Activated naive CD4-positive, alpha-beta T cell treated with anti-CD3 and anti-CD28 coated beads for 36 hours (primary cell): ENCODE measurements at regions not wholly inside any gene's neighbourhood (a gene's known extent, or its start where the extent isn't known, plus 50 kb on each side); places are given as distances from the start of the nearest gene placed in this dataset.
A peak's percentile ranks its signal among the peaks of the same experiment; 100 is the strongest.

Source experiments
- CTCF ChIA-PET: fragments of 350-600 bp; sonication (Branson Sonifier 250); formaldehyde crosslinking; loops from one replicate; lab custom pipeline; 2021; ENCODE audit warnings: antibody characterized with exemption; lab: Charles Lee
- DNase-seq: peaks from one replicate; pipeline ENCODE4 v3.0.0-alpha.2; 2020
- H3K27ac Mint-ChIP-seq: one replicate; pipeline ENCODE4 v1.8.0; 2021; ENCODE audit warnings: mild to moderate bottlenecking, mixed read lengths
- H3K27me3 Mint-ChIP-seq: one replicate; pipeline ENCODE4 v1.8.0; 2021; ENCODE audit warnings: low read depth, mixed read lengths
- H3K36me3 Mint-ChIP-seq: one replicate; pipeline ENCODE4 v1.8.0; 2021; ENCODE audit warnings: low read depth, mixed read lengths
- H3K4me1 Mint-ChIP-seq: one replicate; pipeline ENCODE4 v1.8.0; 2021; ENCODE audit warnings: low read depth, mixed read lengths
- H3K4me3 Mint-ChIP-seq: one replicate; pipeline ENCODE4 v1.8.0; 2021; ENCODE audit warnings: mild to moderate bottlenecking, moderate library complexity, mixed read lengths
- H3K9me3 Mint-ChIP-seq: one replicate; pipeline ENCODE4 v1.8.0; 2021; ENCODE audit warnings: mixed read lengths
- intact Hi-C: fragments of 100-400 bp; cut with micrococcal nuclease; formaldehyde crosslinking; loops from one replicate; pipeline ENCODE4 v1.15.1; 2023

GRCh38 chr1:37305108-37305507 is 169.3 kb upstream of the ZC3H12A start:
- Mint-ChIP-seq H3K4me1 (no peaks in the 10 kb centered on the region), H3K27ac (no peak overlapping the region), H3K27me3 (peaks cover 5% of the 10 kb centered on the region), H3K4me3 (no peak overlapping the region), H3K9me3 (no peaks in the 10 kb centered on the region), H3K36me3 (no peaks in the 10 kb centered on the region)
- CTCF ChIA-PET: no interaction called here
- DNase-seq: no peak
- intact Hi-C loops: no loop called here

DNA sequence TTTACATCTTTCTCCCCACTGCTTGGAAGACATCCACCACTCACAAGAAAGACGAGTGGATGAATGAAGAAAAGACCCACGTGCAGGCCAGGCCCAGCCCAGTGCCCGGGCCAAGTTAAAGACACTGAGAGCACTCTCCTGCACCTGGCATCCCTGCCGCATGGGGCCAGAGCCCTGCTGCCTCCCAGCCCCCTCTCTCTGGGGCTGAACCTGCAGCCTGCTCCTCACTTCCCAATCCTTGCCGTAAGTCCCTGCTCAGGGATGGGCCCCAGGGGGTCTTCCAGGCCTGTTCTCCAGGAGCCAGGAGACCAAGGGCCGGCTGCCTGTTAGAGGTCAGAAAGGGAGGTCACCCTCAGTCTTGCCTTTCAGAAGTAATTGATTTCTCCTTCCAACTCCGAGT is 168.5 kb upstream of the ZC3H12A start:
- no peak overlapping the region for H3K27ac Mint-ChIP-seq
- no peaks in the 10 kb centered on the region for H3K9me3 Mint-ChIP-seq
- no peak overlapping the region for H3K4me3 Mint-ChIP-seq
- H3K4me1 Mint-ChIP-seq: no peaks in the 10 kb centered on the region
- no peaks in the 10 kb centered on the region for H3K36me3 Mint-ChIP-seq
- DNase-seq: no peak
- H3K27me3 Mint-ChIP-seq: peaks cover 7% of the 10 kb centered on the region
- CTCF ChIA-PET: no interaction called here
- intact Hi-C loops: no loop called here

DNA sequence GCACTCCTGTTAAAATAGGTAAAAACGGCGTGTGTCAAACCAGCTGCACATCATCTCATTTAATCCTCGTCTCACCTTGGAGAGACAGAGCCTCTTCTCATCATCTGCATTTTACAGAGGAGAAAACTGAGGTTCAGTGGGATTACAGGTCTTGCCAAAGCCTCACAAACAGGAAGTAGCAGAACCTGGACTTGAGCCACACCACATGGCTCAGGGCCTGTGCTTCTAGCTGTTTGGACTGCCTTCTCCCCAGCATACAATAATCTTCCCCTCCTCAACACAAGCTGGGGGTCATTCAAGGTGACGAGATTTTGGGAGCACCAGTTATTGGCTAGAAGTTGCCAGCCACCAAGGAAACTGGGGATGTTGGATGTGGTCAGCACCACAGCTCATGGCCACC is 167.9 kb upstream of the ZC3H12A start:
- Mint-ChIP-seq H3K27me3 (peaks cover 7% of the 10 kb centered on the region), H3K36me3 (no peaks in the 10 kb centered on the region), H3K4me3 (no peak overlapping the region), H3K9me3 (no peaks in the 10 kb centered on the region), H3K4me1 (no peaks in the 10 kb centered on the region), H3K27ac (no peak overlapping the region)
- intact Hi-C loops: no loop called here
- DNase-seq: no peak
- CTCF ChIA-PET: no interaction called here

- Mint-ChIP-seq H3K27me3 (peaks cover 6% of the 10 kb centered on the region), H3K27ac (no peak overlapping the region), H3K4me3 (no peak overlapping the region), H3K4me1 (no peaks in the 10 kb centered on the region), H3K9me3 (no peaks in the 10 kb centered on the region), H3K36me3 (no peaks in the 10 kb centered on the region)
- DNase-seq: no peak
- intact Hi-C loops: no loop called here
- CTCF ChIA-PET: no interaction called here
Observed at GRCh38 chr1:37306871-37307270, 167.5 kb upstream of the ZC3H12A start.

DNA sequence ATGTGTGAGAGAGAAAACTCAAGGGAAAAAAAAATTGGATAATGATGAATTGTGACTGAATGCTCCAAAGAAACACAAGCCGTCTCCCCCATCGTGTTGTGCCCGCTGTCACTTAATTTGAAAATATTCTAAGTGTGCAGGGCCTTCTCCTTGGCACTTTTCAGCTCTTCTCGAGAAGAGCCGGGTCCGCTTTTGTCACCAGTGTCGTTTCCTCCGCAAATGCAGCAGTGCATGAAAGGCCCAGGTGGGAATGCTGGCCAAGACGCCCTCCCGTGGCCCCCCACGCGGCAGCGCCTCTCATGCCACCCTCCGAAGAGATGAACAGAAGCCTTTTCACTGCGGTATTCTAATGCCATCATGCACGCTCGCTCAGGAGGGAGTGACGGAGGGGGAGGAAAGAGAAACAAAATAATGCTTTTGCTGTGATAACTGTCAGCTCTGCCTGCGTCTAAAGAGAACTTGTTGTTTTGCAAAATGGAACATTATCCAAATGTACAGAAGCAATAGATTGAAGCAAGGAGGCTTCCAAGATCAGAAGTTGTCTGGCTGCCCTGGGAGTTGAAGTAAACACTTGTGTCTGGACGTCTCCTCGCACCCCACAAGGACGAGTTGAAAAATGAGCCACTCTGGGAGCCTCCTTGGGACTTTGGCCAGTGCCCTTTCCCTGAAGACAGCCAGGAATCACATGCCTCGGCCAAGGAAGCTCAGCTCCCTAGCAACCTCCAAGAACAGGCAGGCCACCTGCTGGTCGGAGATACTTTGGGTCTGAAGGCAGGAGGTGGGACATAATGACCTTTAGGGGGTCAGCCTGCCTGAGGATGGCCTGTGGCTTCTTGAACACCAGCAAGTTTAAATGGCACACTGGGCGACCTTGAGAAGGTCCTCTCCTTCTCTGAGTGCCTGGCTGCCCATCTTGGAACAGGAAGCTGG is 166.1 kb upstream of the ZC3H12A start:
- Mint-ChIP-seq H3K4me3 (no peak overlapping the region), H3K9me3 (no peaks in the 10 kb centered on the region), H3K4me1 (no peaks in the 10 kb centered on the region), H3K36me3 (no peaks in the 10 kb centered on the region), H3K27ac (no peak overlapping the region), H3K27me3 (peaks cover 16% of the 10 kb centered on the region)
- DNase-seq: no peak
- CTCF ChIA-PET: no interaction called here
- intact Hi-C loops: no loop called here

DNA sequence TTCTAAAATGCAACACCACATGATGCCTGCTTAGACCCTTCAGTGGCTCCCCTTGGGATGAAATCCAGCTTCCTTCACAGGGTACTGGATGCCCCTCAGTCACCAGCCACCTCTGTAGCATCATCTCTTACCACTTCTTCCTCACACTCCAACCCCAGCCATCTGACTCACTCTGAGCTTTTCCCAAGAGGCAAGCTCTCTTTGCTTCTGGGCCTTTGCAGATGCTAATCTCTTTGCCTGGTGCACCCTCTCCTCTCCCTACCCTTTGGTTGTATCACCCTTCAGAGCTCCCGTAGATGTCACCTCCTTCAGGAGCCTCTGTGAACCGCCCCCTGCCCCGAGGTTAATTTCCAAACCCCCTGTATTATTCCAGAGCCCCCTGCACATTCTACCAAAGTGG is 164.8 kb upstream of the ZC3H12A start:
- no peak overlapping the region for H3K4me3 Mint-ChIP-seq
- no peak for DNase-seq
- H3K4me1 Mint-ChIP-seq: no peaks in the 10 kb centered on the region
- H3K9me3 Mint-ChIP-seq: no peaks in the 10 kb centered on the region
- intact Hi-C loops: no loop called here
- CTCF ChIA-PET: interaction anchor here (0.8 kb wide), 1 partner anchor 13 kb away, joined by 3 read pairs; no protein-coding TSS in a partner anchor
- no peak overlapping the region for H3K27ac Mint-ChIP-seq
- no peaks in the 10 kb centered on the region for H3K36me3 Mint-ChIP-seq
- H3K27me3 Mint-ChIP-seq: peaks cover 24% of the 10 kb centered on the region

GRCh38 chr1:37310064-37310463 is 164.3 kb upstream of the ZC3H12A start:
- intact Hi-C loops: no loop called here
- H3K27me3 Mint-ChIP-seq: peaks cover 26% of the 10 kb centered on the region

DNA sequence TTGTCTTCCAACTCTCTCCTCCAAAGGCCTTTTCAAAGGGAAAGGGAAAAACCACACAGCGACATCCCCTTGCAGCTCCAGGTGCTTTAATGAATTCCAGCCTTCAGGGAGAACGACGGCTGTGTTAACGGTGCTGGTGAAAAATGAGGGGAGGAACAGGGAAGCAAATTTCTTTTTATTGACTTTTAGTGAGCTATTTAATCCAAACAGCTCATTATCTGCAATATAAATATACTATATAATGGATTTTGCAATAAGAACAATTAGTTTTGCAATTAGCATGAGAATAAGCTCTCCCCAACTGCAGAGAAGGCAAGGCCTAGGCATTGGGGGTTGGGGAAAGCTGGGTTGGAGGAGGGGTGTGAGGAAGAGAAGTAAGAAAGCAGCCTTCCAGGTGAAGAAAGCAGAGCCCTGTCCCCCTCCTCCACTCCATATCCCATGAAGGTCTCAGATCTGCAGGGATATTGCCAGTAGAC is 159.0 kb upstream of the ZC3H12A start:
- no peaks in the 10 kb centered on the region for H3K36me3 Mint-ChIP-seq
- no peak for DNase-seq
- peaks cover 57% of the 10 kb centered on the region for H3K27me3 Mint-ChIP-seq
- H3K9me3 Mint-ChIP-seq: no peaks in the 10 kb centered on the region
- H3K4me3 Mint-ChIP-seq: no peak overlapping the region
- intact Hi-C loops: no loop called here
- H3K27ac Mint-ChIP-seq: no peak overlapping the region
- CTCF ChIA-PET: no interaction called here
- H3K4me1 Mint-ChIP-seq: peaks cover 6% of the 10 kb centered on the region

More at GRCh38 chr1:37310064-37310463, 164.3 kb upstream of the ZC3H12A start:
- Mint-ChIP-seq H3K36me3 (no peaks in the 10 kb centered on the region), H3K4me1 (no peaks in the 10 kb centered on the region), H3K9me3 (no peaks in the 10 kb centered on the region), H3K27ac (no peak overlapping the region), H3K4me3 (no peak overlapping the region)
- CTCF ChIA-PET: interaction anchor here (0.8 kb wide), 1 partner anchor 12 kb away, joined by 3 read pairs; no protein-coding TSS in a partner anchor
- DNase-seq: no peak

DNA sequence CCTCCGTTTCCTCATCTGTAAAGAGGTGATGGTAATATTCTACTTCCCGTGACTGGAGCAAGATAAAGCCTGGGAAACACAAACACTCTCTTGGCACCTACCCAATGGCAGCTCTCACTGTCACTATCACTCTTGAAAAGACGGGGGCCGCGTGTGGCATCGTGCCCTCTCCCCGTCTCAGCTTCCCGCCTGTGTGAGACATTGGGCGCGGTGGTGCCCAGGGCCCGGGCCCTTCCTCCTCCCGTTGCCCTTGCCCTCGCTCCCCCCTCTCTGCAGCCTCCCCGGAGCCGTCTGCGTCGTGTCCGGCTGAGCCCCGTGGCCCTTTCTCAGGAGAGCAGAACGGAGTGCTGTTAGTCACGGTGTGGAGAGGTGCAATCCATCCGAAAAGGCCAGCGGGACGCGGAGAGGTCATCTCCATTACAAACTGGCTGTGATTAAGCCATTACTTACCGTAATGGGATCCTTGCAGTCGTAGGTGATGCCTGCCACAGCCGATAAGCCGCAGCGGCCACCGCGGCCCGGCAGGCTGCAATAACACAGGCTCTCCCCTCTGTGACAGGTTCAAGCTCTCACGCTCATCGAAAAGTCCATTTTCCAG is 156.4 kb upstream of the ZC3H12A start:
- DNase-seq: no peak
- Mint-ChIP-seq H3K27me3 (peaks cover 50% of the 10 kb centered on the region), H3K9me3 (no peaks in the 10 kb centered on the region), H3K36me3 (no peaks in the 10 kb centered on the region), H3K4me1 (peaks cover 6% of the 10 kb centered on the region), H3K27ac (no peak overlapping the region), H3K4me3 (no peak overlapping the region)
- CTCF ChIA-PET: no interaction called here
- intact Hi-C loops: no loop called here

DNA sequence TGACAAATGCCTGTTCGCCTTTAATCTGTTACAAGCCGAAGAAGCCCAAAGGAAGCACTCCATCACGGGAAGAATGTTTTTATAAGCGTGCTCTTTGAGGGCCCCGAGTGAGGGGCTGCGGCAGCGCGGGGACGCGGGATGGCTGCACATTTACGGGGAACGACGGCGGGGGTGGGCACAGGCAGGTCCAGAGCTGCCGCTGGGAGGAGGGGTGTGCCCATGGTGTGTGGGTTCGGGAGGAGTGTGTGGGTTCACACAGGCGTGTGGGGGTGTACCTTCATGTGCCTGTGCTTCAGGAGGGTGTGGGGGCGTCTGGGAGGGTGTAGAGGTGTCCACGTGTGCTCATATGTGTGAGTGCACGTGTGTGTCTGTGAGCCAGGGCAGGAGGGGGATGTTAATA is 155.9 kb upstream of the ZC3H12A start:
- no peak for DNase-seq
- CTCF ChIA-PET: no interaction called here
- H3K27me3 Mint-ChIP-seq: peaks cover 49% of the 10 kb centered on the region
- intact Hi-C loops: no loop called here
- H3K4me1 Mint-ChIP-seq: peaks cover 6% of the 10 kb centered on the region
- no peaks in the 10 kb centered on the region for H3K9me3 Mint-ChIP-seq
- H3K27ac Mint-ChIP-seq: no peak overlapping the region
- no peak overlapping the region for H3K4me3 Mint-ChIP-seq
- no peaks in the 10 kb centered on the region for H3K36me3 Mint-ChIP-seq

DNA sequence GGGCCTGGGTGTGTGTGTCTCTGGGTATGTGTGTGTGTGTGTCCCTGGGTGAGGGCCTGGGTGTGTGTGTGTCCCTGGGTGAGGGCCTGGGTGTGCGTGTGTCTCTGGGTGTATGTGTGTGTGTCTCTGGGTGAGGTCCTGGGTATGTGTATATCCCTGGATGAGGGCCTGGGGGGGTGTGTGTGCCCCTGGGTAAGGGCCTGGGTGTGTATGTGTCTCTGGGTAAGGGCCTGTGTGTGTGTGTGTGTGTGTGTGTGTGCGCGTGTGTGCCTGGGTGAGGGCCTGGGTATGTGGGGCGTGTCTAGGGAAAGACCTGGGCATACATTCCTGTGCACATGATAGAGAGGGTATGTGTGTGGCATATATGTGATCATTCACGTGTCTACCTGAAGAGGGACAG is 155.1 kb upstream of the ZC3H12A start:
- peaks cover 48% of the 10 kb centered on the region for H3K27me3 Mint-ChIP-seq
- DNase-seq: no peak
- H3K36me3 Mint-ChIP-seq: no peaks in the 10 kb centered on the region
- H3K9me3 Mint-ChIP-seq: no peaks in the 10 kb centered on the region
- H3K4me1 Mint-ChIP-seq: peaks cover 6% of the 10 kb centered on the region
- CTCF ChIA-PET: no interaction called here
- intact Hi-C loops: no loop called here
- no peak overlapping the region for H3K27ac Mint-ChIP-seq
- no peak overlapping the region for H3K4me3 Mint-ChIP-seq

DNA sequence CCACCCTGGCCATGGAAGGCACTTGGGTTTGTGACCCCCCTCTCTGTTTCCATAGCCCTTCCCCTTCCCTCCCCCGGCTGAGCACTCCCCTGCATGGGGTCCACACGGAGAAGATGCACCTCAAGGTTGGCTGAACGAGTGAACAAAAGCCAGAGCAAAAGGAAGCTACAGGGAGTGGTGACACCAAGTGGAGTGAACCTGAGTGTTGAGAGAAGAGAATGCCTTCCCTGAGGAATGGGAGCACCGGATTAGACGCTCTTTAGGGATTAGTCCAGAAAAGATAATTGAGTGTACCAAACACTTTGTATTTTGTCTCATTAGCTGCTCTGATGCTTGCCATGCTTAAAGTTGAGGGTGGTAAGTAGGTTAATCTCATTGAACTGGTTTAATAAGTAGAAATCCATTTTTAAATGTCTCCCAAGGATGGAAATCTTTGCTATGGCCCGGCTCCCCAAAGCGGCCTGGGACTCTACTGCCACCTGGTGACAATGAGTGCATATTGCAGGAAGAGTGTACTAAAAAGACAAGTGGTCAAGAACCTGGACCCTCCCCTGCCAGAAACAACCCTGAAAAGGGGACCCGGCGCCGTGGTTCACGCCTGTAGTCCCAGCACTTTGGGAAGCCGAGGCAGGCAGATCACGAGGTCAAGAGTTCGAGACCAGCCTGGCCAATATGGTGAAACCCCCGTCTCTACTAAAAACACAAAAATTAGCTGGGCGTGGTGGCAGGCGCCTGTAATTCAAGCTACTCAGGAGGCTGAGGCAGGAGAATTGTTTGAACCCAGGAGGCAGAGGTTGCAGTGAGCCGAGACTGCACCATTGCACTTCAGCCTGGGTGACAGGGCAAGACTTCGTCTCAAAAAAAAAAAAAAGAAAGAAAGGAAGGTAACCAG is 150.6 kb upstream of the ZC3H12A start:
- CTCF ChIA-PET: interaction anchor here (0.6 to 1.7 kb wide), 9 partner anchors 10 to 1337 kb away, joined by 3 to 7 read pairs (median 3); no protein-coding TSS in a partner anchor
- Mint-ChIP-seq H3K27ac (no peak overlapping the region), H3K36me3 (no peaks in the 10 kb centered on the region), H3K4me3 (no peak overlapping the region), H3K27me3 (peaks cover 23% of the 10 kb centered on the region), H3K9me3 (no peaks in the 10 kb centered on the region), H3K4me1 (peaks cover under 1% of the 10 kb centered on the region)
- intact Hi-C loops: loop anchor here (5.0 kb wide), 3 partner anchors 109 to 746 kb away; no protein-coding TSS in a partner anchor
- DNase-seq: peak; percentile 54
